IPS-20b (cell line): ENCODE measurements at regions not wholly inside any gene's neighbourhood (a gene's known extent, or its start where the extent isn't known, plus 50 kb on each side); places are given as distances from the start of the nearest gene placed in this dataset.

Experiments used
- H3K27ac ChIP-seq: one replicate; pipeline ENCODE4 v1.5.1; 2013; ENCODE audit warnings: low read length
- H3K27me3 ChIP-seq: 2 replicates; pipeline ENCODE4 v1.6.1; 2013; ENCODE audit warnings: mild to moderate bottlenecking, low read length, inconsistent platforms; ENCODE audit not compliant: insufficient read depth
- H3K36me3 ChIP-seq: 2 replicates; pipeline ENCODE4 v1.6.1; 2013; ENCODE audit warnings: low read depth, mild to moderate bottlenecking, inconsistent platforms, low read length, moderate library complexity; ENCODE audit not compliant: insufficient read depth
- H3K4me1 ChIP-seq: 2 replicates; pipeline ENCODE4 v1.6.1; 2013; ENCODE audit warnings: mild to moderate bottlenecking, control low read depth, inconsistent platforms, low read length, moderate library complexity; ENCODE audit not compliant: insufficient read depth
- H3K4me3 ChIP-seq: 2 replicates; pipeline ENCODE4 v1.5.1; 2013; ENCODE audit warnings: mild to moderate bottlenecking, low read length, inconsistent platforms
- H3K9ac ChIP-seq: 2 replicates; pipeline ENCODE4 v1.6.1; 2013; ENCODE audit warnings: low read depth, mild to moderate bottlenecking, inconsistent platforms, low read length, moderate library complexity
- H3K9me3 ChIP-seq: 2 replicates; pipeline ENCODE4 v1.6.1; 2013; ENCODE audit warnings: mild to moderate bottlenecking, low read depth, low read length, inconsistent platforms; ENCODE audit not compliant: insufficient read depth

DNA sequence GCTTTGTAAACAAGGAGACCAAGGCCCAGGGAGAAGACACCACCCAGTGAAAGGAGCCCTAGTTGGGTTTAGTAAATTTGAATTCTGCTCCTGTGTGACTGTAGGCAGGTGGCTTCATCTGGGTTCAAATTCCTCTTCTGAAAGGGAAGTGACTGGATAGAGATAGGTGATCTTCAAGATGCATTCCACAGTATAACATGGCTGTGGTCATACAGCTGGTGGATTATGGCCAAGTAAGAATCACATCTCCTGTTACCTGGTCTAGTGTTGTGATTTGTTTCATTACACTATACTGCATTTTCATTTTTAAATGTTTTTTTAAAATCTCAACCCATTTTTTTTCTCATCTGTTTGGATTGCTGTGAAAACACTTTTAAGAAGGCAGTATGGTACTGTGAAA lies 58.0 kb upstream of the PICALM start:
- H3K27me3 ChIP-seq, result no peaks in the 10 kb centered on the region
- no peak overlapping the region for H3K27ac ChIP-seq
- no peaks in the 10 kb centered on the region for H3K36me3 ChIP-seq
- H3K4me3 ChIP-seq, result no peak overlapping the region
- H3K4me1 ChIP-seq, result no peaks in the 10 kb centered on the region
- H3K9me3 ChIP-seq, result no peaks in the 10 kb centered on the region
- H3K9ac ChIP-seq, result no peak overlapping the region

DNA sequence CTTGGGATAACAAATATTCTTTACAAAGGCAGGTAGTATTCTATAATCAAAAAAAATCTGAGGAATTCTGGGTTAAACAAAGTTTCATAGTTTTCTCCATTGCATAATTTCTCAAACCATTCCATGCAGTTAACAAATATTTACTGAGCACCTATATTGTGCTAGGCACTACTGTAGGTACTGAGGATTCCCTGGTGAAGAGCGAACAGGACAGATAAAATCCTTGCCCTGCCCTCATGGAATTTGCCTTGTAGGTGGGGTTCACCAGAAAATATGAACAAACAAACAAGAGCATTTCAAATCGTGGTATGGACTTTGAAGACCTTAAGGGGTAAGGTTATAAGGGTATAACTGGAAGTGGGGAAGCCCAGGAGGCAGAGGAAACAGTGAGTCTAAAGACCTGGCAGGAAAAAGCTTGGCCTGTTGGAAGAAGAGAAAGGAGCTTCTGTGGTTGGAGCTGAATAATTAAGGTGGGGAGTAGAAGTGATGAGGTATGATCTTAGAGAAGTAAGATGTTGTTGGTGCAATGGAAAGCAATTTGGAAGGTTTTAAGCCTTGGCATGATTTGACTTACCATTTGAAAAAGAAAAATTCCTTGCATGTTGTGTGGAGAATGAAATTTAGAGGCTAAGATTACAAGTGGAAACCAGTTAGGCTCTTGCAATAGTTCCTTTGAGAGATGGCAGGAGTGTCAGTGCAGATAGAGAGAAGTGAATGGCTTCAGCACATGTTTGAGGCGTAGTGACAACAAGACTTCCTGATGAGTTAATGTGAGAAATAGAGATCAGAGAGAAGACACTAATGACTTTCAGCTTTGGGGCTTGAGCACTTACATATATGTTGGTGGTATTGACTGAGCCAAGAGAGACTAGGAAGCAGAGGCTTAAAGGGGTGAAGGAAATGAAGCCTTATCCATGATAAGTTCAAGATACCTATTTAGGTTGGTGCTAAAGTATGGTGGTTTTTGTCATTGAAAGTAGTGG lies 55.7 kb upstream of the PICALM start:
- H3K27me3 ChIP-seq, result no peaks in the 10 kb centered on the region
- H3K4me3 ChIP-seq, result no peak overlapping the region
- no peaks in the 10 kb centered on the region for H3K36me3 ChIP-seq
- no peak overlapping the region for H3K27ac ChIP-seq
- no peaks in the 10 kb centered on the region for H3K4me1 ChIP-seq
- H3K9ac ChIP-seq, result no peak overlapping the region
- H3K9me3 ChIP-seq, result no peaks in the 10 kb centered on the region

DNA sequence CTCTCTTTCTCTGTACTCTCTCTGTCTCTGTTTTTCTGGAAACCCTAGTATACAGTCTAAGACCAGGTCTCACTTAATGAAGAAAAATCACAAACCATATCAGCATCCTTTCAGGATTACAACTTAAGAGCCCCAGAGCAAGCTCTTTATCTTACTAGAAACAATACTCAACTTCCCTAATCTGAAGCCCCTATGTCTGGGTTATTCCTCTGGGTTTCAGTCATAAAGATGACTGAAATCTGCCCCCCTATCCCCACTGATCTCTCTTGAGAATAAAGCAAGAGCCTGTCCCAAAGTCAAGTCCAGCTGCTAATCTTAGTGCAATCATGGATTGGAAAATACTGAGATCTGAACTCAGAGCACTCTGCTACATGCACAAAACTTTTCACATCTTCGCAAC lies 53.9 kb upstream of the PICALM start:
- Histone ChIP-seq H3K36me3 (no peaks in the 10 kb centered on the region), H3K9me3 (no peaks in the 10 kb centered on the region), H3K4me1 (no peaks in the 10 kb centered on the region), H3K9ac (no peak overlapping the region), H3K27me3 (no peaks in the 10 kb centered on the region), H3K27ac (no peak overlapping the region), H3K4me3 (no peak overlapping the region)

DNA sequence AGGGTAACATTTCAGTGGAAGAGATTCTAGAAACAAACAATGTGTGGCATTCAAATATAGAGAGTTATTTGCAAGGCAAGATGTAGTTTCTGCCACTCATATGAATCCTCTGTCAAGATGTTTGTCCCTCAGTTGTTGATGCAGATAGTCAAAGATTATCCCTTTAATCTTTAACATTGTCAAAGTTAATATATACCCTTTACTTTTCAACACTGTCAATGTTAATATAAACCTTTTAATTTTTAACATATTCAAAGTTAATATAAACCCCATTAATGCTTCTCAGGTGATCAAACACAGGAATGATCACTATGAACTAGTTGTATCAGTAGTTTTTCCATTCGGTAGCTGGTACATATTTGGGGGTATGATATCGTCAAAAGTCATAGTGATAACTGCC lies 51.9 kb upstream of the PICALM start:
- H3K4me1 ChIP-seq, result no peaks in the 10 kb centered on the region
- H3K36me3 ChIP-seq, result no peaks in the 10 kb centered on the region
- no peaks in the 10 kb centered on the region for H3K27me3 ChIP-seq
- H3K9ac ChIP-seq, result no peak overlapping the region
- H3K4me3 ChIP-seq, result no peak overlapping the region
- no peak overlapping the region for H3K27ac ChIP-seq
- no peaks in the 10 kb centered on the region for H3K9me3 ChIP-seq

DNA sequence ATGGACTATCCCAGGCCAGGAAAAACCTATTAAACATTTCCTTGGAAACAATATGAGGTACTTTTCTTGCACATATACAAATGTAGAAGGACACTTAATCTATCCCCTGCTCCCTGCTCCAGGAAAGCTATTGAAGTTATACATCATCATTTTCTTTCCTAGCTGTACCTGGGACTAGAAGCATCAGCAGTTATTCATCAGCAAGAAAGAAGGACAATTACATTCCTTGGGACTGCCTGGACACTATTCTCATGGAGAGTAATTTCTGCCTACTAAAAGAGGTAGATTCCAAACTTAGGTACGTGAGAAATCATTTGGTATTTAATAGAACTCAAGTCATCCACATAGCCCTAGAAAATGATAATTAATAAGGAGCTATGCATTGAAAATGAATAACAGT lies 51.0 kb upstream of the PICALM start:
- Histone ChIP-seq H3K27me3 (no peaks in the 10 kb centered on the region), H3K4me1 (no peaks in the 10 kb centered on the region), H3K36me3 (no peaks in the 10 kb centered on the region), H3K27ac (no peak overlapping the region), H3K9me3 (no peaks in the 10 kb centered on the region), H3K4me3 (no peak overlapping the region), H3K9ac (no peak overlapping the region)

DNA sequence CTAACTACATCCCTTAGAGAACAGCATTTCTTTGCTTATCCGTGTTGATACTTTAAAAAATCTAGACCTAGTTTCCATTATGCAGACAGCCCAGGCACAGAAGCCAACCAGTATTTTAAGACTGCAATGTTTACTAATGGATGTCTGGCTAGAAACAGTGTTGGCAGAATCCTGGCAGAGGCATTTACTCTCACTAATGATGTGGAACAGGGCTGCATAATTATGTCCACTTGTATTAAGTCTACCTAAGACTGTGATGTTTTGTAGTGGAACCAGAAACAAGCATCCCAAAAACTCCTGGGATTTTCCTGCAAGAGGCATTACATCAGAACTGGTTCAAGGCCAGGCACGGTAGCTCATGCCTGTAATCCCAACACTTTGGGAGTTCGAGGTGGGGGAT lies 50.2 kb upstream of the PICALM start:
- Histone ChIP-seq H3K27me3 (no peaks in the 10 kb centered on the region), H3K27ac (no peak overlapping the region)

More for the DNA sequence above, 50.2 kb upstream of the PICALM start:
- Histone ChIP-seq H3K4me3 (no peak overlapping the region), H3K36me3 (no peaks in the 10 kb centered on the region), H3K9ac (no peak overlapping the region), H3K4me1 (no peaks in the 10 kb centered on the region), H3K9me3 (no peaks in the 10 kb centered on the region)
